ENCODE measurements at regions not wholly inside any gene's neighbourhood (a gene's known extent, or its start where the extent isn't known, plus 50 kb on each side); places are given as distances from the start of the nearest gene placed in this dataset.
"Not testable (repeated sequence)": the region's sequence is repeated elsewhere in the genome, so short reads cannot be mapped to it uniquely, and the experiment has no call there.

- no peak for DNase-seq
Observed at GRCh38 chr3:75248974-75249373, 415.2 kb upstream of the FRG2C start.

GRCh38 chr3:75254685-75255084 is 409.4 kb upstream of the FRG2C start:
- DNase-seq: no peak

GRCh38 chr3:75258825-75259683 is 405.1 kb upstream of the FRG2C start:
- DNase-seq: not testable (repeated sequence)

GRCh38 chr3:75260975-75261374 is 403.2 kb upstream of the FRG2C start:
- DNase-seq: not testable (repeated sequence)

- DNase-seq: no peak
Observed at GRCh38 chr3:75262661-75263060, 401.5 kb upstream of the FRG2C start.

GRCh38 chr3:75265897-75266296 is 398.2 kb upstream of the FRG2C start:
- DNase-seq: no peak

GRCh38 chr3:75268576-75268975 is 395.6 kb upstream of the FRG2C start:
- not testable (repeated sequence) for DNase-seq

GRCh38 chr3:75272237-75272636 is 391.9 kb upstream of the FRG2C start:
- DNase-seq: not testable (repeated sequence)

- DNase-seq: no peak
Observed at GRCh38 chr3:75272691-75273090, 391.4 kb upstream of the FRG2C start.

GRCh38 chr3:75285531-75286148 is 378.5 kb upstream of the FRG2C start:
- DNase-seq: not testable (repeated sequence)

GRCh38 chr3:75288972-75289574 is 375.1 kb upstream of the FRG2C start:
- not testable (repeated sequence) for DNase-seq

- DNase-seq: no peak
Observed at GRCh38 chr3:75294124-75294523, 370.0 kb upstream of the FRG2C start.

GRCh38 chr3:75295013-75295412 is 369.1 kb upstream of the FRG2C start:
- DNase-seq: no peak

- no peak for DNase-seq
Observed at GRCh38 chr3:75296858-75297257, 367.3 kb upstream of the FRG2C start.

GRCh38 chr3:75300606-75301005 is 363.5 kb upstream of the FRG2C start:
- DNase-seq: no peak

GRCh38 chr3:75301050-75301449 is 363.1 kb upstream of the FRG2C start:
- DNase-seq: not testable (repeated sequence)

GRCh38 chr3:75303741-75304140 is 360.4 kb upstream of the FRG2C start:
- no peak for DNase-seq

GRCh38 chr3:75305901-75306300 is 358.2 kb upstream of the FRG2C start:
- no peak for DNase-seq

- DNase-seq: not testable (repeated sequence)
Observed at GRCh38 chr3:75311306-75311705, 352.8 kb upstream of the FRG2C start.

- DNase-seq: not testable (repeated sequence)
Observed at GRCh38 chr3:75312469-75312868, 351.7 kb upstream of the FRG2C start.

GRCh38 chr3:75319776-75320175 is 344.4 kb upstream of the FRG2C start:
- DNase-seq: not testable (repeated sequence)

GRCh38 chr3:75320369-75320768 is 343.8 kb upstream of the FRG2C start:
- no peak for DNase-seq

GRCh38 chr3:75321060-75321459 is 343.1 kb upstream of the FRG2C start:
- no peak for DNase-seq

- DNase-seq: not testable (repeated sequence)
Observed at GRCh38 chr3:75323936-75324335, 340.2 kb upstream of the FRG2C start.
